ENCODE measurements at regions not wholly inside any gene's neighbourhood (a gene's known extent, or its start where the extent isn't known, plus 50 kb on each side); places are given as distances from the start of the nearest gene placed in this dataset.
"Not testable (repeated sequence)": the region's sequence is repeated elsewhere in the genome, so short reads cannot be mapped to it uniquely, and the experiment has no call there.

DNA sequence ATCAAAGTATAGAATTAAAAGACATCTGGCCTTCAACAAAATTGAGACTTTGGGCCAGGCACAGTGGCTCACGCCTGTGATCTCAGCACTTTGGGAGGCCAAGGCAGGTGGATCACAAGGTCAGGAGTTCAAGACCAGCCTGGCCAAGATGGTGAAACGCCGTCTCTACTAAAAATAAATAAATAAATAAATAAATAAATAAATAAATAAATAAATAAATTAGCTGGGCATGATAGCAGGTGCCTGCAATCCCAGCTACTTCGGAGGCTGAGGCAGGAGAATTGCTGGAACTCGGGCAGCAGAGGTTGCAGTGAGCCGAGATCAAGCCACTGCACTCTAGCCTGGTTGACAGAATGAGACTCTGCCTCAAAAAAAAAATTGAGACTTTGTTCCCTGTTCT is 225.7 kb downstream of the CENPC start:
- H3K9me2 ChIP-seq; H3K9ac ChIP-seq; H3K27ac ChIP-seq (ENCODE audit: low read depth in 2 of 2, low read length in 1 of 2); H4K20me1 ChIP-seq (ENCODE audit: insufficient read depth); H3K4me1 ChIP-seq (ENCODE audit: control insufficient read depth in 1 of 2, insufficient read depth in 2 of 2, low read depth in 1 of 2, low read length in 1 of 2); POLR2A ChIA-PET; H3K27me3 ChIP-seq (ENCODE audit: insufficient read depth); H3K4me3 ChIP-seq (ENCODE audit: low read depth in 2 of 2, low read length in 1 of 2); H3K79me2 ChIP-seq (ENCODE audit: insufficient read depth); H2AFZ ChIP-seq (ENCODE audit: low read depth); H3K4me2 ChIP-seq; H3F3A ChIP-seq (replicated peaks; ENCODE audit: insufficient read depth); H3K36me3 ChIP-seq (replicated peaks in 1 of 2; ENCODE audit: control insufficient read depth in 1 of 2, insufficient read depth in 2 of 2, low read length in 1 of 2); DNase-seq; H3K9me3 ChIP-seq: not testable (repeated sequence)
- CTCF ChIA-PET = interaction anchor here (1.3 to 2.5 kb wide), 2 partner anchors 8 to 232 kb away, joined by 3 to 14 read pairs; no protein-coding TSS in a partner anchor
- 7% methylated on average over 6 of the region's 6 CpGs for WGBS (ENCODE audit: low lambda C conversion rate)

DNA sequence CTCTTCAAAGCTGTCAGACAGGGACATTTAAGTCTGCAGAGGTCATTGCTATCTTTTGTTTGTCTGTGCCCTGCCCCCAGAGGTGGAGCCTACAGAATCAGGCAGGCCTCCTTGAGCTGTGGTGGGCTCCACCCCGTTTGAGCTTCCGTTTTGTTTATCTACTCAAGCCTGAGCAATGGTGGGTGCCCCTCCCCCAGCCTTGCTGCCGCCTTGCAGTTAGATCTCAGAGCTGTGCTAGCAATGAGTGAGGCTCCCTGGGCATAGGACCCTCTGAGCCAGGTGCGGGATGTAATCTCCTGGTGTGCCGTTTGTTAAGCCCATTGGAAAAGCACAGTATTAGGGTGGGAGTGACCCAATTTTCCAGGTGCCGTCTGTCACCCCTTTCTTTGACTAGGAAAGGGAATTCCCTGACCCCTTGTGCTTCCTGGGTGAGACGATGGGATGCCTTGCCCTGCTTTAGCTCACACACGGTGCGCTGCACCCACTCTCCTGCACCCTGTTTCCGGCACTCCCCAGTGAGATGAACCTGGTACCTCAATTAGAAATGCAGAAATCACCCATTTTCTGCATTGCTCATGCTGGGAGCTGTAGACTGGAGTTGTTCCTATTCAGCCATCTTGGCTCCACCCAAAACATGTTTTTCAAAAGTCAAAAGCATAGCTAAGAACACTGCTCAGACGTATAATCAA is 244.7 kb downstream of the CENPC start:
- H3K9me2 ChIP-seq; H3K36me3 ChIP-seq (replicated peaks in 1 of 2; ENCODE audit: control insufficient read depth in 1 of 2, insufficient read depth in 2 of 2, low read length in 1 of 2); H3K4me1 ChIP-seq (ENCODE audit: control insufficient read depth in 1 of 2, insufficient read depth in 2 of 2, low read depth in 1 of 2, low read length in 1 of 2); H3K4me3 ChIP-seq (ENCODE audit: low read depth in 2 of 2, low read length in 1 of 2); H3F3A ChIP-seq (replicated peaks; ENCODE audit: insufficient read depth); H3K27me3 ChIP-seq (ENCODE audit: insufficient read depth); H3K4me2 ChIP-seq; POLR2A ChIA-PET; H3K9ac ChIP-seq; H3K27ac ChIP-seq (ENCODE audit: low read depth in 2 of 2, low read length in 1 of 2); CTCF ChIA-PET; H4K20me1 ChIP-seq (ENCODE audit: insufficient read depth); DNase-seq; H2AFZ ChIP-seq (ENCODE audit: low read depth); H3K9me3 ChIP-seq; H3K79me2 ChIP-seq (ENCODE audit: insufficient read depth): not testable (repeated sequence)
- 21% methylated on average over 11 of the region's 11 CpGs for WGBS (ENCODE audit: low lambda C conversion rate)

DNA sequence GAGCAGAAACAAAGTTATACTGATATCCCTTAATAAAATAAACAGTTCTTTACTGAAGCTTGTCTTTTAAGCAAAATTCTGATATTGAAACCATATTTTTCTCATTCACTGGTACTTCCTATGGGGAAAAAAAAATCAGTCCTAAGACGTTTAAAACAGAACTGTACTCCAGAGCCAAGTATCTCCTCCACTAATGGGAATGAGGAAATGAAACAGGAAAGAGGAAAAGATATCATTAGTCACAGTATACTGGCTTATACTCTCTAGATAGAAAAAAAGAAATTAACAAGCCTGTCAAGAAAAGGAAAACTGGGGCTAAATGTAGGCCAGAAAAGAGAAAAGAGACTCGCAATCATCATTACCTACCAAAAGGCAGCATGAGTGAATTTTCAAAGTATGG is 252.7 kb downstream of the CENPC start:
- Histone ChIP-seq H3K4me3 (ENCODE audit: low read depth in 2 of 2, low read length in 1 of 2) (no peak overlapping the region), H2AFZ (ENCODE audit: low read depth) (no peak overlapping the region), H4K20me1 (ENCODE audit: insufficient read depth) (no peaks in the 10 kb centered on the region), H3K4me2 (no peak overlapping the region), H3K36me3 (replicated peaks in 1 of 2; ENCODE audit: control insufficient read depth in 1 of 2, insufficient read depth in 2 of 2, low read length in 1 of 2) (no peaks in the 10 kb centered on the region), H3K27ac (ENCODE audit: low read depth in 2 of 2, low read length in 1 of 2) (no peak overlapping the region), H3K27me3 (ENCODE audit: insufficient read depth) (no peaks in the 10 kb centered on the region), H3F3A (replicated peaks; ENCODE audit: insufficient read depth) (no peaks in the 10 kb centered on the region), H3K9me2 (no peaks in the 10 kb centered on the region), H3K79me2 (ENCODE audit: insufficient read depth) (no peaks in the 10 kb centered on the region), H3K9me3 (no peaks in the 10 kb centered on the region), H3K9ac (no peak overlapping the region), H3K4me1 (ENCODE audit: control insufficient read depth in 1 of 2, insufficient read depth in 2 of 2, low read depth in 1 of 2, low read length in 1 of 2) (no peaks in the 10 kb centered on the region)
- ChIA-PET POLR2A (no interaction called here), CTCF (interaction anchor here (0.9 kb wide), 1 partner anchor 204 kb away, joined by 3 read pairs; no protein-coding TSS in a partner anchor)
- WGBS (ENCODE audit: low lambda C conversion rate) = 3% methylated on average over 2 of the region's 2 CpGs
- TF ChIP-seq, protein P1, sequence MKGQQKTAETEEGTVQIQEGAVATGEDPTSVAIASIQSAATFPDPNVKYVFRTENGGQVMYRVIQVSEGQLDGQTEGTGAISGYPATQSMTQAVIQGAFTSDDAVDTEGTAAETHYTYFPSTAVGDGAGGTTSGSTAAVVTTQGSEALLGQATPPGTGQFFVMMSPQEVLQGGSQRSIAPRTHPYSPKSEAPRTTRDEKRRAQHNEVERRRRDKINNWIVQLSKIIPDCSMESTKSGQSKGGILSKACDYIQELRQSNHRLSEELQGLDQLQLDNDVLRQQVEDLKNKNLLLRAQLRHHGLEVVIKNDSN (IDR thresholded peaks at IDR 0.05; ENCODE audit: borderline replicate concordance, low read depth) = no peak
- no peak for TF ChIP-seq TAF1 (IDR thresholded peaks at IDR 0.05; ENCODE audit: borderline replicate concordance, low read depth, low read length)
- DNase-seq = no peak

DNA sequence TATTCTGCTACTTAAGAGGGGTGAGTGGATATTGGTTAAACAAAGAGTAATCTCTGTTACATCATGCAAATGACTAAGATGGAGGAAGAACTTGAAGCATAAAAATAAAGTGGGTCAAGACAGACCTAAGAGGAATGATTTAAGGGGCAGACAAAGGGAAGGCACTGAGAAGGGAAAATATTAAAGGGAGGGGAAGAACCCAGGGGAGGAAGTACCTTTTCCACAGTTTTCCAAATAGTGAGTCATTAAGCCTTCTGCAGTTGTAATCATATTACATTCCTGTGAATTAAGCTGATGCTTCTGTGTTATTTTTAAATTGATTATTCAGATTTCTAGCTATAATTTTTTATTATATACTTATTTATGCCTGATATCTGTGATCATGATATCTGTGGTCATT is 253.3 kb downstream of the CENPC start:
- Histone ChIP-seq H2AFZ (ENCODE audit: low read depth) (no peak overlapping the region), H3K9me3 (no peaks in the 10 kb centered on the region), H3K4me3 (ENCODE audit: low read depth in 2 of 2, low read length in 1 of 2) (no peak overlapping the region), H3K9ac (no peak overlapping the region), H3F3A (replicated peaks; ENCODE audit: insufficient read depth) (no peaks in the 10 kb centered on the region), H3K27ac (ENCODE audit: low read depth in 2 of 2, low read length in 1 of 2) (no peak overlapping the region), H3K9me2 (no peaks in the 10 kb centered on the region), H3K79me2 (ENCODE audit: insufficient read depth) (no peaks in the 10 kb centered on the region), H3K4me1 (ENCODE audit: control insufficient read depth in 1 of 2, insufficient read depth in 2 of 2, low read depth in 1 of 2, low read length in 1 of 2) (no peaks in the 10 kb centered on the region), H3K36me3 (replicated peaks in 1 of 2; ENCODE audit: control insufficient read depth in 1 of 2, insufficient read depth in 2 of 2, low read length in 1 of 2) (no peaks in the 10 kb centered on the region), H3K4me2 (no peak overlapping the region), H4K20me1 (ENCODE audit: insufficient read depth) (no peaks in the 10 kb centered on the region), H3K27me3 (ENCODE audit: insufficient read depth) (no peaks in the 10 kb centered on the region)
- CTCF ChIA-PET = interaction anchor here (0.9 kb wide), 1 partner anchor 204 kb away, joined by 3 read pairs; no protein-coding TSS in a partner anchor
- no peak for DNase-seq
- POLR2A ChIA-PET = no interaction called here
- TF ChIP-seq TCF12 (IDR thresholded peaks at IDR 0.05) (no peak), TEAD4 (IDR thresholded peaks at IDR 0.05; ENCODE audit: borderline replicate concordance, insufficient read depth) (no peak), FOXM1 (IDR thresholded peaks at IDR 0.05; ENCODE audit: low read depth) (no peak), TAF1 (IDR thresholded peaks at IDR 0.05; ENCODE audit: borderline replicate concordance, low read depth, low read length) (no peak), NFIC (IDR thresholded peaks at IDR 0.05; ENCODE audit: borderline replicate concordance) (no peak), FOXJ3 (CRISPR knock-in tag; IDR thresholded peaks at IDR 0.05) (no peak)
- TF ChIP-seq, protein P2, sequence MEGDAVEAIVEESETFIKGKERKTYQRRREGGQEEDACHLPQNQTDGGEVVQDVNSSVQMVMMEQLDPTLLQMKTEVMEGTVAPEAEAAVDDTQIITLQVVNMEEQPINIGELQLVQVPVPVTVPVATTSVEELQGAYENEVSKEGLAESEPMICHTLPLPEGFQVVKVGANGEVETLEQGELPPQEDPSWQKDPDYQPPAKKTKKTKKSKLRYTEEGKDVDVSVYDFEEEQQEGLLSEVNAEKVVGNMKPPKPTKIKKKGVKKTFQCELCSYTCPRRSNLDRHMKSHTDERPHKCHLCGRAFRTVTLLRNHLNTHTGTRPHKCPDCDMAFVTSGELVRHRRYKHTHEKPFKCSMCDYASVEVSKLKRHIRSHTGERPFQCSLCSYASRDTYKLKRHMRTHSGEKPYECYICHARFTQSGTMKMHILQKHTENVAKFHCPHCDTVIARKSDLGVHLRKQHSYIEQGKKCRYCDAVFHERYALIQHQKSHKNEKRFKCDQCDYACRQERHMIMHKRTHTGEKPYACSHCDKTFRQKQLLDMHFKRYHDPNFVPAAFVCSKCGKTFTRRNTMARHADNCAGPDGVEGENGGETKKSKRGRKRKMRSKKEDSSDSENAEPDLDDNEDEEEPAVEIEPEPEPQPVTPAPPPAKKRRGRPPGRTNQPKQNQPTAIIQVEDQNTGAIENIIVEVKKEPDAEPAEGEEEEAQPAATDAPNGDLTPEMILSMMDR (IDR thresholded peaks at IDR 0.05) = no peak
- TF ChIP-seq, protein P3, sequence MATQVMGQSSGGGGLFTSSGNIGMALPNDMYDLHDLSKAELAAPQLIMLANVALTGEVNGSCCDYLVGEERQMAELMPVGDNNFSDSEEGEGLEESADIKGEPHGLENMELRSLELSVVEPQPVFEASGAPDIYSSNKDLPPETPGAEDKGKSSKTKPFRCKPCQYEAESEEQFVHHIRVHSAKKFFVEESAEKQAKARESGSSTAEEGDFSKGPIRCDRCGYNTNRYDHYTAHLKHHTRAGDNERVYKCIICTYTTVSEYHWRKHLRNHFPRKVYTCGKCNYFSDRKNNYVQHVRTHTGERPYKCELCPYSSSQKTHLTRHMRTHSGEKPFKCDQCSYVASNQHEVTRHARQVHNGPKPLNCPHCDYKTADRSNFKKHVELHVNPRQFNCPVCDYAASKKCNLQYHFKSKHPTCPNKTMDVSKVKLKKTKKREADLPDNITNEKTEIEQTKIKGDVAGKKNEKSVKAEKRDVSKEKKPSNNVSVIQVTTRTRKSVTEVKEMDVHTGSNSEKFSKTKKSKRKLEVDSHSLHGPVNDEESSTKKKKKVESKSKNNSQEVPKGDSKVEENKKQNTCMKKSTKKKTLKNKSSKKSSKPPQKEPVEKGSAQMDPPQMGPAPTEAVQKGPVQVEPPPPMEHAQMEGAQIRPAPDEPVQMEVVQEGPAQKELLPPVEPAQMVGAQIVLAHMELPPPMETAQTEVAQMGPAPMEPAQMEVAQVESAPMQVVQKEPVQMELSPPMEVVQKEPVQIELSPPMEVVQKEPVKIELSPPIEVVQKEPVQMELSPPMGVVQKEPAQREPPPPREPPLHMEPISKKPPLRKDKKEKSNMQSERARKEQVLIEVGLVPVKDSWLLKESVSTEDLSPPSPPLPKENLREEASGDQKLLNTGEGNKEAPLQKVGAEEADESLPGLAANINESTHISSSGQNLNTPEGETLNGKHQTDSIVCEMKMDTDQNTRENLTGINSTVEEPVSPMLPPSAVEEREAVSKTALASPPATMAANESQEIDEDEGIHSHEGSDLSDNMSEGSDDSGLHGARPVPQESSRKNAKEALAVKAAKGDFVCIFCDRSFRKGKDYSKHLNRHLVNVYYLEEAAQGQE (IDR thresholded peaks at IDR 0.05; ENCODE audit: low read depth, low read length) = no peak

Measured in SK-N-SH (cell line).